ENCODE measurements at regions not wholly inside any gene's neighbourhood (a gene's known extent, or its start where the extent isn't known, plus 50 kb on each side); places are given as distances from the start of the nearest gene placed in this dataset.

GRCh38 chr11:25908726-25909125, 423.2 kb upstream of the ANO3 start:
- H3K27me3 ChIP-seq (ENCODE audit: control insufficient read depth in 3 of 3, insufficient read depth in 3 of 3, low read length in 2 of 3) = no peaks in the 10 kb centered on the region
- peak in 2 of 3 donors; percentile 57 to 73 for DNase-seq
- H3K4me1 ChIP-seq (ENCODE audit: control insufficient read depth in 5 of 5, insufficient read depth in 5 of 5, low read length in 5 of 5) = peaks cover 0 to 13% (median 0%) of the 10 kb centered on the region in 5 donors
- WGBS, 2 donors = 64 to 74% methylated on average over 2 of the region's 2 CpGs
- no peaks in the 10 kb centered on the region for H3K36me3 ChIP-seq (ENCODE audit: control insufficient read depth in 4 of 4, insufficient read depth in 4 of 4, low read length in 4 of 4)
- H3K4me3 ChIP-seq = no peak overlapping the region
- ATAC-seq (ENCODE audit: insufficient read depth, low FRiP score) = no peak
- no peaks in the 10 kb centered on the region for H3K9me3 ChIP-seq (ENCODE audit: control insufficient read depth in 4 of 4, insufficient read depth in 3 of 4, low read length in 3 of 4)
- H3K9ac ChIP-seq (ENCODE audit: insufficient read depth in 1 of 2, low read length in 2 of 2) = no peak overlapping the region
- no peak for TF ChIP-seq CTCF (IDR thresholded peaks at IDR 0.05; ENCODE audit: control extremely low read depth, extremely low read depth)
- H3K27ac ChIP-seq (ENCODE audit: low read depth in 1 of 2, low read length in 1 of 2) = no peak overlapping the region

GRCh38 chr11:25910086-25910485, 421.8 kb upstream of the ANO3 start:
- peaks cover 0 to 13% (median 0%) of the 10 kb centered on the region in 5 donors for H3K4me1 ChIP-seq (ENCODE audit: control insufficient read depth in 5 of 5, insufficient read depth in 5 of 5, low read length in 5 of 5)
- H3K27me3 ChIP-seq (ENCODE audit: control insufficient read depth in 3 of 3, insufficient read depth in 3 of 3, low read length in 2 of 3) = no peaks in the 10 kb centered on the region
- no peak for TF ChIP-seq CTCF (IDR thresholded peaks at IDR 0.05; ENCODE audit: control extremely low read depth, extremely low read depth)
- no peak overlapping the region for H3K9ac ChIP-seq (ENCODE audit: insufficient read depth in 1 of 2, low read length in 2 of 2)
- WGBS, 2 donors = 60 to 86% methylated on average over 1 of the region's 1 CpG
- H3K4me3 ChIP-seq = no peak overlapping the region
- no peak overlapping the region for H3K27ac ChIP-seq (ENCODE audit: low read depth in 1 of 2, low read length in 1 of 2)
- H3K36me3 ChIP-seq (ENCODE audit: control insufficient read depth in 4 of 4, insufficient read depth in 4 of 4, low read length in 4 of 4) = no peaks in the 10 kb centered on the region
- no peak for ATAC-seq (ENCODE audit: insufficient read depth, low FRiP score)
- no peaks in the 10 kb centered on the region for H3K9me3 ChIP-seq (ENCODE audit: control insufficient read depth in 4 of 4, insufficient read depth in 3 of 4, low read length in 3 of 4)
- DNase-seq = peak in 1 of 3 donors; percentile 45

GRCh38 chr11:25920356-25920755, 411.6 kb upstream of the ANO3 start:
- Histone ChIP-seq H3K4me1 (ENCODE audit: control insufficient read depth in 5 of 5, insufficient read depth in 5 of 5, low read length in 5 of 5) (no peaks in the 10 kb centered on the region), H3K27me3 (ENCODE audit: control insufficient read depth in 3 of 3, insufficient read depth in 3 of 3, low read length in 2 of 3) (no peaks in the 10 kb centered on the region), H3K9me3 (ENCODE audit: control insufficient read depth in 4 of 4, insufficient read depth in 3 of 4, low read length in 3 of 4) (peaks cover 0 to 6% (median 1%) of the 10 kb centered on the region in 4 donors), H3K4me3 (no peak overlapping the region), H3K36me3 (ENCODE audit: control insufficient read depth in 4 of 4, insufficient read depth in 4 of 4, low read length in 4 of 4) (no peaks in the 10 kb centered on the region), H3K9ac (ENCODE audit: insufficient read depth in 1 of 2, low read length in 2 of 2) (no peak overlapping the region), H3K27ac (ENCODE audit: low read depth in 1 of 2, low read length in 1 of 2) (no peak overlapping the region)
- no peak for TF ChIP-seq CTCF (IDR thresholded peaks at IDR 0.05; ENCODE audit: control extremely low read depth, extremely low read depth)
- DNase-seq (peak; percentile 62 to 86 (median 85)), ATAC-seq (ENCODE audit: insufficient read depth, low FRiP score) (no peak)
- 70 to 88% methylated on average over 1 of the region's 1 CpG for whole genome bisulfite sequencing, 2 donors

- Histone ChIP-seq H3K27me3 (ENCODE audit: control insufficient read depth in 3 of 3, insufficient read depth in 3 of 3, low read length in 2 of 3) (no peaks in the 10 kb centered on the region), H3K27ac (ENCODE audit: low read depth in 1 of 2, low read length in 1 of 2) (no peak overlapping the region), H3K9ac (ENCODE audit: insufficient read depth in 1 of 2, low read length in 2 of 2) (no peak overlapping the region), H3K4me3 (no peak overlapping the region), H3K9me3 (ENCODE audit: control insufficient read depth in 4 of 4, insufficient read depth in 3 of 4, low read length in 3 of 4) (peaks cover 0 to 6% (median 1%) of the 10 kb centered on the region in 4 donors), H3K36me3 (ENCODE audit: control insufficient read depth in 4 of 4, insufficient read depth in 4 of 4, low read length in 4 of 4) (no peaks in the 10 kb centered on the region), H3K4me1 (ENCODE audit: control insufficient read depth in 5 of 5, insufficient read depth in 5 of 5, low read length in 5 of 5) (peaks cover 0 to 16% (median 0%) of the 10 kb centered on the region in 5 donors)
- no peak for DNase-seq
- no peak for ATAC-seq (ENCODE audit: insufficient read depth, low FRiP score)
- 87 to 89% methylated on average over 4 of the region's 4 CpGs for WGBS, 2 donors
- no peak for TF ChIP-seq CTCF (IDR thresholded peaks at IDR 0.05; ENCODE audit: control extremely low read depth, extremely low read depth)
These were observed 407.3 kb upstream of the ANO3 start for GRCh38 chr11:25924586-25924985.
